Activated CD4-positive, CD25-positive, alpha-beta regulatory T cell treated with anti-CD3 and anti-CD28 coated beads, Interleukin-2, amount 50 U/mL, for 16 hours (primary cell): ENCODE measurements at regions not wholly inside any gene's neighbourhood (a gene's known extent, or its start where the extent isn't known, plus 50 kb on each side); places are given as distances from the start of the nearest gene placed in this dataset.

Experiments
- DNase-seq: peaks from one replicate; pipeline ENCODE4 v3.0.0-alpha.2; 2020; ENCODE audit warnings: low read depth, low spot score

- DNase-seq = no peak
Observed at GRCh38 chr12:28601570-28602058, 411.4 kb downstream of the CCDC91 start.

- no peak for DNase-seq
Observed at GRCh38 chr12:28602786-28603185, 412.5 kb downstream of the CCDC91 start.

- no peak for DNase-seq
Observed at GRCh38 chr12:28603239-28603638, 413.0 kb downstream of the CCDC91 start.

- DNase-seq = no peak
Observed at GRCh38 chr12:28603801-28604200, 413.5 kb downstream of the CCDC91 start.

GRCh38 chr12:28604240-28604639 lies 414.0 kb downstream of the CCDC91 start:
- no peak for DNase-seq

GRCh38 chr12:28606967-28607557 lies 416.8 kb downstream of the CCDC91 start:
- no peak for DNase-seq

GRCh38 chr12:28610401-28611114 lies 420.3 kb downstream of the CCDC91 start:
- no peak for DNase-seq

- no peak for DNase-seq
Observed at GRCh38 chr12:28611115-28611435, 420.8 kb downstream of the CCDC91 start.

- DNase-seq = no peak
Observed at GRCh38 chr12:28611449-28611848, 421.2 kb downstream of the CCDC91 start.

- no peak for DNase-seq
Observed at GRCh38 chr12:28618171-28618570, 427.9 kb downstream of the CCDC91 start.

- no peak for DNase-seq
Observed at GRCh38 chr12:28618772-28619171, 428.5 kb downstream of the CCDC91 start.

- no peak for DNase-seq
Observed at GRCh38 chr12:28620281-28620680, 430.0 kb downstream of the CCDC91 start.

- DNase-seq = no peak
Observed at GRCh38 chr12:28622406-28622805, 432.1 kb downstream of the CCDC91 start.

- no peak for DNase-seq
Observed at GRCh38 chr12:28626504-28626903, 436.2 kb downstream of the CCDC91 start.

- no peak for DNase-seq
Observed at GRCh38 chr12:28629691-28630090, 439.4 kb downstream of the CCDC91 start.

GRCh38 chr12:28631831-28632230 lies 441.6 kb downstream of the CCDC91 start:
- no peak for DNase-seq

GRCh38 chr12:28640519-28640918 lies 450.3 kb downstream of the CCDC91 start:
- no peak for DNase-seq

- no peak for DNase-seq
Observed at GRCh38 chr12:28645436-28645835, 455.2 kb downstream of the CCDC91 start.

GRCh38 chr12:28645891-28646290 lies 455.6 kb downstream of the CCDC91 start:
- no peak for DNase-seq

GRCh38 chr12:28650906-28651305 lies 460.6 kb downstream of the CCDC91 start:
- DNase-seq = no peak

GRCh38 chr12:28652239-28652638 lies 462.0 kb downstream of the CCDC91 start:
- no peak for DNase-seq

GRCh38 chr12:28681980-28682379 lies 467.1 kb upstream of the FAR2 start:
- DNase-seq = no peak

- DNase-seq = no peak
Observed at GRCh38 chr12:28683366-28683765, 465.7 kb upstream of the FAR2 start.
